Choroid plexus epithelial cell (primary cell): ENCODE measurements at regions not wholly inside any gene's neighbourhood (a gene's known extent, or its start where the extent isn't known, plus 50 kb on each side); places are given as distances from the start of the nearest gene placed in this dataset.

ENCODE experiments used
- DNase-seq: peaks from one replicate; pipeline ENCODE4 v3.0.0-alpha.2; 2010; ENCODE audit warnings: low read depth
- H3K4me3 ChIP-seq: 2 replicates; pipeline ENCODE4 v1.5.1; 2011; ENCODE audit warnings: low read depth, mild to moderate bottlenecking, control low read depth, low read length, moderate library complexity
- TF ChIP-seq, protein P1 (sequence below): conservative IDR thresholded peaks from 2 replicates; pipeline ENCODE4 v1.5.1; 2011; ENCODE audit warnings: low read depth, mild to moderate bottlenecking, control low read depth, inconsistent platforms, low read length, moderate library complexity

DNA sequence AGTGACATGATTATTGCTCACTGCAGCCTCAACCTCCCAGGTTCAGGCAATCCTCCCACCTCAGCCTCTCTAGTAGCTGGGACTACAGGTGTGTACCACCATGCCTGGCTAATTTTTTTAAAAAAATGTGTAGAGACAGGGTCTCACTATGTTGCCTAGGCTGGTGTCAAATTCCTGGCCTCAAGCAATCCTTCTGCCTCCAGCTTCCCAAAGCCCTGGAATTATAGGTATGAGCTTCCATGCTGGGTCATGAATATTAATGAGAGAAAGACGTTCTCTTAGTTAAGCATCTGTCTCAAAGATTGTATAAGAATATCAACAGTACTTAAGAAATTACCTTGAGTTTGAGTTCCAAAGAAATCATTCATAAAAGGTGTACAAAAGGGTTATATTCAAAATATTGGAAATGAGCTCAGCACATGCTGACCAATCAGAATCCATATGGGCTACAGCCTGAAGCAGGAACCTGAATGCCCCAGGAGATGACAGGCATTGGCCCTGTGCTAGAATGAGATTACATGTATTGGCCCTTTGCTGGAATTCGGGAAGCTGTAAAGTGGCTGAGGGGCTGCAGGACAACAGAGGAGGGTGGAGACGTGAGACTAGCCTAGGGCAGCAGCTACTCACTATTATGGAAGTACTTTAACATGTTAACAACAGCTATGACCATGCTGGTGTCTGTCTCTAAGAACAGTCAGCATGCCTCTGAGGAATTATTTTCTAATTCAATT, 157.0 kb upstream of the CPNE8 start:
- no peak overlapping the region for H3K4me3 ChIP-seq
- no peak for DNase-seq
- TF ChIP-seq, protein P1, sequence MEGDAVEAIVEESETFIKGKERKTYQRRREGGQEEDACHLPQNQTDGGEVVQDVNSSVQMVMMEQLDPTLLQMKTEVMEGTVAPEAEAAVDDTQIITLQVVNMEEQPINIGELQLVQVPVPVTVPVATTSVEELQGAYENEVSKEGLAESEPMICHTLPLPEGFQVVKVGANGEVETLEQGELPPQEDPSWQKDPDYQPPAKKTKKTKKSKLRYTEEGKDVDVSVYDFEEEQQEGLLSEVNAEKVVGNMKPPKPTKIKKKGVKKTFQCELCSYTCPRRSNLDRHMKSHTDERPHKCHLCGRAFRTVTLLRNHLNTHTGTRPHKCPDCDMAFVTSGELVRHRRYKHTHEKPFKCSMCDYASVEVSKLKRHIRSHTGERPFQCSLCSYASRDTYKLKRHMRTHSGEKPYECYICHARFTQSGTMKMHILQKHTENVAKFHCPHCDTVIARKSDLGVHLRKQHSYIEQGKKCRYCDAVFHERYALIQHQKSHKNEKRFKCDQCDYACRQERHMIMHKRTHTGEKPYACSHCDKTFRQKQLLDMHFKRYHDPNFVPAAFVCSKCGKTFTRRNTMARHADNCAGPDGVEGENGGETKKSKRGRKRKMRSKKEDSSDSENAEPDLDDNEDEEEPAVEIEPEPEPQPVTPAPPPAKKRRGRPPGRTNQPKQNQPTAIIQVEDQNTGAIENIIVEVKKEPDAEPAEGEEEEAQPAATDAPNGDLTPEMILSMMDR: no peak

DNA sequence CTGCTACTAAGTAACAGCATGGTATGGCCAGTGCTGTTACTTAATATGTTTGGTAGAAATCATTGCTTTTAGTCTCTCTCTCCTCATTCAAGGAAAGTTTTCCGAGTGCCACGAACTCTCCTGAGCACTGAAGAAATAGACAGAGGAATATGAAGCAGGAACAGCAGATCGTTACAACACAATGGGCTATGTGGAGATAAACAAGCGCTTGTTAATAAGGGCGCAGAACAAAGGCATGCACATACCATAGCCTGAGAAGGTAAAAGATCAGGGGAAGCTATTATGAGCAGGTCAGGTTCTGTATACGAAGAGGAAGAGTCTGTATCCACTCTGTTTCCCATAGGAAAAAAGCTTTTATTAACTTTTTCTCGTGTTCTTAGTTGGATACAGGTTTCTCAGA, 156.2 kb upstream of the CPNE8 start:
- H3K4me3 ChIP-seq: no peak overlapping the region
- TF ChIP-seq, protein P1: no peak
- no peak for DNase-seq

DNA sequence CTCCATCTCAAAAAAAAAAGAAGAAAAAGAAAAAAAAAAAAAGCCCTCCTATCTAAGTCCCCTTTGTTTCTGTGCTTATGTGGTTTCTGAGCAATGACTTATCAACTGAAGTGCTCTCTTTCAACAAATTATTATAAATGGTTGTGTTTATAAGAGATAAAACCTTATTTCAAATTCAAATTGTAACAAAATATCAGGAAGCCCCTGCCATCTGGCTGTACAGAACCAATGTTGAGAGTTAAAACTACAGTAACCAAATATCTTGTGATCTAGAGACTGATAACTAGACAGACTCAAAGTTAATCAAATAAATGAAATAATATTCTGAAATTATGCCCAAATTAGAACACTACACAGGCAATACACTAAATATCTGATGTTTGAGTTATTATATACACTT, 143.0 kb upstream of the CPNE8 start:
- no peak overlapping the region for H3K4me3 ChIP-seq
- TF ChIP-seq, protein P1: no peak
- DNase-seq: no peak

DNA sequence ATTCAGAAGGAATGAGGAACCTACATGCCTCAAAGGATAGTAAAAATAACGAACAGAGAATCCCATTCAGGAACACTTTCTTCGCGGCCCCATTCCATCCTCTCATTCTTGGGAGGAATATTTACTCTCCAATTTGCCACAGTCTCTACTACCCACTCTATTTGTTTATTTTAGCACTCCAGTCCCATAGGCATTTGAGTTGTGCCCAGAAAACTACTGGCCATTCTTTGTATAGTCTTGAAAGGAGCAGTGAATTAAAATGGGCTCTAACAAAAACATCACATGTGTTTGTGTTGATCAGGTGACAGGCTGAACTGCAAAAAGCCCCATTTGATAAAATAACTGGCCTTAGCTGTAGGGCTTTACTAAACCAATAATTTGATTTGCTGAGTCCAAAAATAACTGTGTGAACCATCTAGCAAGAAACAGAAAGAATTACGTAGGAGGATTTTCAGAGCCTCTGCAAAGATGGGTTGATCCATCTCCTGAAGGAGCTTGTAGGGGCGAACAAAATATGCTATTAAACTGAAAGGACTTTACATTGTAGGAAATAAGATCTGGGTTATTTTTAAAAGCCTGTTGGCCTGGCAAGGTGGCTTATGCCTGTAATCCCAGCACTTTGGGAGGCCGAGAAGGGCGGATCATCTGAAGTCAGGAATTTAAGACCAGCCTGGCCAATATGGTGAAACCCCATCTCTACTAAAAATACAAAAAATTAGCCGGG, 142.3 kb upstream of the CPNE8 start:
- no peak overlapping the region for H3K4me3 ChIP-seq
- TF ChIP-seq, protein P1: no peak
- no peak for DNase-seq

DNA sequence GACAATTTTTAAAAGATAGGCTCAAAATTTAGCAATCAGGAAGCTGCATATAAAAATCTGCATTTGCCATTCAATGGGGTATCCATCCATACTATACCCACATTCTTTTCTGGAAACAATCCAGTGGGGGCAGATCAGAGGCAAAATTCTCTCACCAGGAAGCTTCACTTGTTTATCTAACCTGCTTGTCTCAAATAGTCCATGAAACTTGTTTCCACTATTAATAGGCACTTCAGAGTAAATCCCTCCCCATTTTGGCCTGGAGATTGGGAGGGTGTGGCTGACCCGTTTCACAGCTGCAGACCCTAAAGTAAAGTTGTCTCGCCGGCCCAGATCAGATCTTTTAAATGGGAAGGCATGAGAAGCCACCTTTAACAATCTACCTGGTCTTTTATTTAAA, 139.4 kb upstream of the CPNE8 start:
- no peak overlapping the region for H3K4me3 ChIP-seq
- DNase-seq: no peak
- TF ChIP-seq, protein P1: no peak

DNA sequence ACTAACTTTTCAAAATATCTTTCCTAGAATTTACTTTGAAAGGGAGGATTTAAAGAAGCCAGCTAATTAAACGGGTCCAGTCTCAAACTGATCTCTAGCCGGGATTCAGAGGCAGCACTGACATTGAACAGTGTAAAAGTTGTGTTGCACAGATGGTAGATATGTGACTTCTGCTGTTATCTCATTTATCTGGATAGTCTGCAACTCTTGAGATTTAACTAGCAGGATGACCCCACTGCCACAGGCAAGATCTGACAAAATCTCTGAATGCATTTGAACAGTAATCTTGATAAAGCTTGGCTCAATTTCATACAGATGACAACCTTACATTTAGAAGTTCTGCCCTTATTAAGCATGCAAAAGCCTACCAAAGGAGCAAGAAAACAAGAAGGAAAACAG, 138.0 kb upstream of the CPNE8 start:
- DNase-seq: no peak
- H3K4me3 ChIP-seq: no peak overlapping the region
- TF ChIP-seq, protein P1: no peak

DNA sequence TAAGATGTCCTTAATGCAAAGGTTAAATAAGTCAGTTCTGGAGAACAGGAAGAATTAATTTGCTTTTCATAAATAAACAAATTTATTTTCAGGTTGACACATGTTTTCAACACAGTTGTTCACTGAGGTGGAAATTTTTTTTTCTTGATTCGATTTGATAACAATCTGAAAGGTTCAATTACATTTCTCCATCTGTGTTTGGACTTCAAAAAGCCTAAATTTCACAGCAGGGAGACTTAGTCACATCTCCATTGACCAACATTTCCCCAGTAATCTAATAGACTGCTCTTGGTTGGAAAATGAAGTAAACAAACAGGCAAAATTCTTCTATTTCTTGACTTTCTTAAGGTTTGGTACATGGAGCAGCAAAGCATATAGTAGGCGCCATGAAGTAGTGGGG, 134.9 kb upstream of the CPNE8 start:
- DNase-seq: no peak
- no peak overlapping the region for H3K4me3 ChIP-seq
- TF ChIP-seq, protein P1: no peak
